ENCODE measurements at regions not wholly inside any gene's neighbourhood (a gene's known extent, or its start where the extent isn't known, plus 50 kb on each side); places are given as distances from the start of the nearest gene placed in this dataset.

DNA sequence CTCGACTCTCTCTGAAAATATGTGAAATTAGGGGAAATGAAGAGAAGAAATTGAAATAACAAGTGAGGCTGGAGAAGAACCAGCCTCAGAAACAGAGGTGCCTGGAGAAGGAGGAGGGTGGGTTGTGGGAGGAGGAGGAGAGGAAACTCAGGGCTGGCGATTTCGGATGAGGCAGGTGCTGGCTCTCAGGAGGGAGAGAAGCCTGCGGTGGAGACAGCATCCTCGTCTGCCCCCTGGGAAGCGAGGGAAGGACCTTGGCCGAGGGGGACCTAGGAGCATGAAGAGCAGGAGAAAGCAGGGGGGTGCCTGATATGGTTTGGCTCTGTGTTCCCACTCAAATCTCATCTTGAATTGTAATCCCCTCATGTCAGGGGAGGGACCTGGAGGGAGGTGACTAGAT, 264.7 kb upstream of the TNRC6C start:
- no peak for DNase-seq (ENCODE audit: low read depth, low spot score)
- Histone ChIP-seq H3K9me3 (ENCODE audit: control insufficient read depth, insufficient read depth, low read length) (no peaks in the 10 kb centered on the region; the same call in 1 of the 2 replicates), H3K4me3 (ENCODE audit: low read depth, low read length) (no peak overlapping the region), H3K27ac (ENCODE audit: low read depth, low read length) (no peak overlapping the region), H3K27me3 (ENCODE audit: control insufficient read depth, insufficient read depth, low read length) (peaks cover 62% of the 10 kb centered on the region)
- CTCF ChIA-PET = no interaction called here
- TF ChIP-seq, protein P1, sequence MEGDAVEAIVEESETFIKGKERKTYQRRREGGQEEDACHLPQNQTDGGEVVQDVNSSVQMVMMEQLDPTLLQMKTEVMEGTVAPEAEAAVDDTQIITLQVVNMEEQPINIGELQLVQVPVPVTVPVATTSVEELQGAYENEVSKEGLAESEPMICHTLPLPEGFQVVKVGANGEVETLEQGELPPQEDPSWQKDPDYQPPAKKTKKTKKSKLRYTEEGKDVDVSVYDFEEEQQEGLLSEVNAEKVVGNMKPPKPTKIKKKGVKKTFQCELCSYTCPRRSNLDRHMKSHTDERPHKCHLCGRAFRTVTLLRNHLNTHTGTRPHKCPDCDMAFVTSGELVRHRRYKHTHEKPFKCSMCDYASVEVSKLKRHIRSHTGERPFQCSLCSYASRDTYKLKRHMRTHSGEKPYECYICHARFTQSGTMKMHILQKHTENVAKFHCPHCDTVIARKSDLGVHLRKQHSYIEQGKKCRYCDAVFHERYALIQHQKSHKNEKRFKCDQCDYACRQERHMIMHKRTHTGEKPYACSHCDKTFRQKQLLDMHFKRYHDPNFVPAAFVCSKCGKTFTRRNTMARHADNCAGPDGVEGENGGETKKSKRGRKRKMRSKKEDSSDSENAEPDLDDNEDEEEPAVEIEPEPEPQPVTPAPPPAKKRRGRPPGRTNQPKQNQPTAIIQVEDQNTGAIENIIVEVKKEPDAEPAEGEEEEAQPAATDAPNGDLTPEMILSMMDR (IDR thresholded peaks at IDR 0.05; ENCODE audit: low read depth, low read length) = no peak
- POLR2A ChIA-PET = no interaction called here

DNA sequence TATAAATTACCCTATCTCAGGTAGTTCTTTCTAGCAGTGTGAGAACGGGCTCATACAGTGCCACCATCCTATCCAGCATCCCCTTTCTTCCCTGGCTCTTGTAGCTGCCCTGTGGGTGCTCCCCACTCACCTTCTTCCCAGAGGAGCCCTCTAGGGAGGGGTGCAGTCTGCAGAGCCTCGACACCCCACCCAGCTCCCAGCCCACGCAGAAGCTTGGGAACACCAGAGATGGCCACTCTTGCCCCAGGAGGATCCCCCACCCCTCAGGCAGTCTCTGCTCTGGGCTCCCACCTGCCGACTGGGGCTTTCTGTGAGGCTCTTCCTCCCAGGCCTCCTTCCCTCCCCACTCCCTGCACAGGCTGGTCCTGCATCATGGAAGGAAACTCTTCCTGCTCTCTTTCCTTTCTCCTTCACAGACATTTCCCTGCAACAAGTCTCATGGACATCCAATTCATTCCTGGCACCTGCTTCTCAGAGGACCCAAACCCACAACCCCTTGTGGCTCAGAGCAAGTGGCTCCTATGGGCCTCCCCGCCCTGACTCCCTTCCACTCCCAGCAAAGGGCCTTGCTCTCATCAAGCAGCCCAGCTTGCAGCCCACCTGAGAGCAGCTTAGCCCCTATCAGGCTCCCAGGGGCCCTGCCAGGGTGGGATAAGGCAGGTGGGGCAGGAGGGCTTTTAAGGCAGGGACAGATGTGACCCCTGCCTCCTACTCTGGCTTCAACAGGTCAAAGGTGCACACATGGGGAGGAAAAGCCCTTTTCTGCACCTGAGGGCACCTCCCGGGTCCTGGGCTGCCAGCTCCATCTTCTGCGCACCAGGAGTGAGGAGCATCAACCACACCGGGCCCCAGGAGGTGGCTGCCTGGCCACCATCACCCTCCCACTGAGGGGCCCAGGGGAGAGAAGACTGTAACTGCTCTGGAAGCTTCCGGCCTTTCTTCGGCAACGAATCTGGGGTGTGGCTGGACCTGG, 263.8 kb upstream of the TNRC6C start:
- Histone ChIP-seq H3K27ac (ENCODE audit: low read depth, low read length) (no peak overlapping the region), H3K27me3 (ENCODE audit: control insufficient read depth, insufficient read depth, low read length) (peaks cover 64% of the 10 kb centered on the region), H3K9me3 (ENCODE audit: control insufficient read depth, insufficient read depth, low read length) (no peaks in the 10 kb centered on the region; the same call in 1 of the 2 replicates), H3K4me3 (ENCODE audit: low read depth, low read length) (no peak overlapping the region)
- no peak for DNase-seq (ENCODE audit: low read depth, low spot score)
- ChIA-PET CTCF (no interaction called here), POLR2A (no interaction called here)
- TF ChIP-seq, protein P1 (IDR thresholded peaks at IDR 0.05; ENCODE audit: low read depth, low read length) = no peak

DNA sequence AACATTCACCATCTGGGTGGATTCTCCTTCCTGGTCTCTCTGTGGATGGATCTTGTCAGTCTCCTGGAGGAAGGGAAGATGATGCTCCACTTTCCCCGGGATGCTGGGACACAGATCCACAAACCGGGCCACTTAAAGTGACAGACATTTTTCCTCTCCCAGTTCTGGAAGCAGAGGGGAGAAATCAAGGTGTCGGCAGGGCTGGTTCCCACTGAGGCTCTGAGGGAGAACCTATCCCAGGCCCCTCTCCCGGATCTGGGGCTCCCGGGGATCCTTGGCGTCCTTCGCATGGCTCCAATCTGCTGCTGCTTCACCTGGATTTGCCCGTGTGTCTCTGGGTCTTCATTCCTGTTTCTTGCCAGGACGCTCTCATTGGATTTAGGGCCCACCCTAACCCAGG, 263.1 kb upstream of the TNRC6C start:
- Histone ChIP-seq H3K27ac (ENCODE audit: low read depth, low read length) (no peak overlapping the region), H3K9me3 (ENCODE audit: control insufficient read depth, insufficient read depth, low read length) (no peaks in the 10 kb centered on the region; the same call in 1 of the 2 replicates), H3K27me3 (ENCODE audit: control insufficient read depth, insufficient read depth, low read length) (peaks cover 62% of the 10 kb centered on the region), H3K4me3 (ENCODE audit: low read depth, low read length) (no peak overlapping the region)
- DNase-seq (ENCODE audit: low read depth, low spot score) = no peak
- TF ChIP-seq, protein P1 (IDR thresholded peaks at IDR 0.05; ENCODE audit: low read depth, low read length) = no peak
- ChIA-PET CTCF (no interaction called here), POLR2A (interaction anchor here (0.7 kb wide), 1 partner anchor 13 kb away, joined by 5 read pairs; no protein-coding TSS in a partner anchor)

DNA sequence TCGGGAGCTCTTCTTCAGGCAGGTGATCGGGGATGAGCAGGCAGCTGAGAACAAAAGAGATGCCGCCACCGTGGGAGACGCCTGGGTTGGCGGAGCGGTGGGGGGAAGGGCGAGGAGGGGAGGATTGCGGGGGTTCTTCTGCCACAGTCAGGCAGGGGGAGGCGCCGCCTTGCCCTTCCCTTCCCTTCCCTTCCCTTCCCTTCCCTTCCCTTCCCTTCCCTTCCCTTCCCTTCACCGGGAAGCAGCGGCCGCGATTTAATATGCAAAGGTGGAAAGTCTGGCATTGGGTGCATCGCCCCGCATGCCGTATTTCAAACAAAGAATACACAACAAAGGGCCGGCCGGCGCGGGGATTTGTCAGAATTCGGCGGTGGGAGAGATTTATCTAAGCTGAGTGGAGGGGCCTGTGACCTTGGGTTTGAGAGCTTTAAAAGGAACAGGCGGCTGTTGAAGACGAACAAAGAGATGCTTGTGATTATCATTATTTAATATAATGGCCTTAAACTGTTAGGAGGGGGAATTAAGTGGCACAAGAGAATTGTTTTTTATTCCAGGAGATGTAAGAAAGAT, 262.3 kb upstream of the TNRC6C start:
- no peak overlapping the region for H3K27ac ChIP-seq (ENCODE audit: low read depth, low read length)
- no peaks in the 10 kb centered on the region; the same call in 1 of the 2 replicates for H3K9me3 ChIP-seq (ENCODE audit: control insufficient read depth, insufficient read depth, low read length)
- H3K4me3 ChIP-seq (ENCODE audit: low read depth, low read length) = no peak overlapping the region
- TF ChIP-seq, protein P1 (IDR thresholded peaks at IDR 0.05; ENCODE audit: low read depth, low read length) = no peak
- CTCF ChIA-PET = no interaction called here
- H3K27me3 ChIP-seq (ENCODE audit: control insufficient read depth, insufficient read depth, low read length) = peaks cover 57% of the 10 kb centered on the region
- POLR2A ChIA-PET = interaction anchor here (0.7 kb wide), 1 partner anchor 13 kb away, joined by 5 read pairs; no protein-coding TSS in a partner anchor
- no peak for DNase-seq (ENCODE audit: low read depth, low spot score)
